HG03432 (cell line): ENCODE measurements at regions not wholly inside any gene's neighbourhood (a gene's known extent, or its start where the extent isn't known, plus 50 kb on each side); places are given as distances from the start of the nearest gene placed in this dataset.
A peak's percentile ranks its signal among the peaks of the same experiment; 100 is the strongest.

Experiments used
- ATAC-seq: cut with Tn5 transposase; IDR thresholded peaks from one replicate; pipeline ENCODE4 v1.9.1; 2021; ENCODE audit warnings: mild to moderate bottlenecking, moderate library complexity; ENCODE audit not compliant: unreplicated experiment

- ATAC-seq = no peak
Observed at GRCh38 chr20:60125513-60125912, 167.3 kb downstream of the CDH26 start.

GRCh38 chr20:60126975-60127374, 168.8 kb downstream of the CDH26 start:
- no peak for ATAC-seq

GRCh38 chr20:60131375-60131774, 173.2 kb downstream of the CDH26 start:
- ATAC-seq = no peak

GRCh38 chr20:60132162-60132826, 174.1 kb downstream of the CDH26 start:
- ATAC-seq = no peak

GRCh38 chr20:60132827-60133670, 174.8 kb downstream of the CDH26 start:
- no peak for ATAC-seq

- no peak for ATAC-seq
Observed at GRCh38 chr20:60135276-60135675, 177.1 kb downstream of the CDH26 start.

GRCh38 chr20:60136645-60137401, 178.6 kb downstream of the CDH26 start:
- no peak for ATAC-seq

GRCh38 chr20:60137657-60138245, 179.5 kb downstream of the CDH26 start:
- ATAC-seq = peak; percentile 46

- no peak for ATAC-seq
Observed at GRCh38 chr20:60138256-60139220, 180.3 kb downstream of the CDH26 start.

- ATAC-seq = no peak
Observed at GRCh38 chr20:60139663-60140446, 181.6 kb downstream of the CDH26 start.

GRCh38 chr20:60142587-60142986, 184.4 kb downstream of the CDH26 start:
- no peak for ATAC-seq

- no peak for ATAC-seq
Observed at GRCh38 chr20:60143261-60143842, 185.1 kb downstream of the CDH26 start.

GRCh38 chr20:60144404-60144803, 186.2 kb downstream of the CDH26 start:
- no peak for ATAC-seq

GRCh38 chr20:60144974-60145527, 186.8 kb downstream of the CDH26 start:
- no peak for ATAC-seq

GRCh38 chr20:60147004-60147403, 188.8 kb downstream of the CDH26 start:
- ATAC-seq = no peak

GRCh38 chr20:60148885-60149284, 190.7 kb downstream of the CDH26 start:
- no peak for ATAC-seq

GRCh38 chr20:60152792-60153191, 194.6 kb downstream of the CDH26 start:
- no peak for ATAC-seq

GRCh38 chr20:60160451-60161145, 202.4 kb downstream of the CDH26 start:
- ATAC-seq = no peak
